Transverse colon (tissue), 4 donors: ENCODE measurements at regions not wholly inside any gene's neighbourhood (a gene's known extent, or its start where the extent isn't known, plus 50 kb on each side); places are given as distances from the start of the nearest gene placed in this dataset.
"Not testable (repeated sequence)": the region's sequence is repeated elsewhere in the genome, so short reads cannot be mapped to it uniquely, and the experiment has no call there.

Experiments
- DNase-seq: peaks from one replicate; pipeline ENCODE4 v3.0.0-alpha.2; 2019
- H3K27ac ChIP-seq, 4 donors: fragments of 200-600 bp; sonication (generic); 2 replicates each; pipeline ENCODE4 v1.5.1; 2016 to 2018; ENCODE audit warnings: inconsistent platforms in 4 of 4
- H3K27me3 ChIP-seq: fragments of 200-600 bp; sonication (generic); 2 replicates; pipeline ENCODE4 v1.5.1; 2017; ENCODE audit warnings: inconsistent platforms
- H3K36me3 ChIP-seq, 4 donors: fragments of 200-600 bp; sonication (generic); 2 replicates each; pipeline ENCODE4 v1.5.1; 2017 to 2019; ENCODE audit warnings: inconsistent platforms in 4 of 4
- H3K4me1 ChIP-seq, 4 donors: fragments of 200-600 bp; sonication (generic); 2 replicates each; pipeline ENCODE4 v1.5.1; 2017 to 2020; ENCODE audit warnings: inconsistent platforms in 4 of 4
- H3K4me3 ChIP-seq, 4 donors: fragments of 200-600 bp; sonication (generic); 1 replicate in 1 of 4; 2 replicates in 3 of 4; pipeline versions ENCODE4 v1.5.1 to v1.6.1; 2017 to 2019; ENCODE audit warnings: inconsistent platforms in 4 of 4
- H3K9me3 ChIP-seq, 2 donors: fragments of 200-600 bp; sonication (generic); 2 replicates each; pipeline ENCODE4 v1.5.1; 2017 to 2019; ENCODE audit warnings: inconsistent platforms in 2 of 2
- EP300 ChIP-seq: sonication (generic); formaldehyde crosslinking; IDR thresholded peaks from one replicate; pipeline ENCODE4 v1.6.1; 2017; ENCODE audit warnings: antibody characterized with exemption, low read depth
- POLR2A ChIP-seq: fragments of 450-650 bp; IDR thresholded peaks from one replicate; pipeline ENCODE4 v1.6.1; 2016; ENCODE audit warnings: antibody characterized with exemption, mild to moderate bottlenecking, moderate library complexity
- POLR2AphosphoS5 ChIP-seq, 3 donors: sonication (generic); formaldehyde crosslinking; IDR thresholded peaks; one replicate each; pipeline ENCODE4 v1.6.1; 2016; ENCODE audit warnings: antibody characterized with exemption in 3 of 3
- WGBS, 2 donors: methylation state at CpG; one replicate each; pipeline ENCODE4 v1.1.5; 2018; ENCODE audit warnings: low coverage in 1 of 2; 5-methylcytosine and 5-hydroxymethylcytosine counted together
- in situ Hi-C, 4 donors: fragments of 200-750 bp; cut with MboI; loops; one replicate each; pipeline versions ENCODE4 v1.15.0 to v1.15.1; 2017; ENCODE audit warnings: low sequenced_read_pairs in 3 of 4, low pct_ligation_motif_present in 1 of 4, low pct_unique_long_range_greater_than_20kb in 1 of 4
- intact Hi-C: fragments of 100-400 bp; cut with DNase I; formaldehyde crosslinking; loops from one replicate; pipeline ENCODE4 v1.15.1; 2023; ENCODE audit warnings: low total_unique reads
- TF ChIP-seq, protein P1 (sequence below), 5 experiments: fragments of 200-600 bp in 3 of 5; fragments of 450-650 bp in 2 of 5; sonication (generic) in 3 of 5; IDR thresholded peaks; 1 replicate in 2 of 5; 2 replicates in 3 of 5; pipeline ENCODE4 v1.5.1; 2016 to 2017; ENCODE audit warnings: antibody characterized with exemption in 5 of 5, inconsistent platforms in 3 of 5, mild to moderate bottlenecking in 2 of 5, moderate library complexity in 1 of 5

GRCh38 chr20:6287471-6287870 is 164.6 kb upstream of the FERMT1 start:
- Histone ChIP-seq H3K9me3 (peaks cover 4 to 5% of the 10 kb centered on the region in 2 donors), H3K4me3 (no peak overlapping the region), H3K4me1 (no peaks in the 10 kb centered on the region), H3K27me3 (no peaks in the 10 kb centered on the region), H3K36me3 (no peaks in the 10 kb centered on the region), H3K27ac (no peak overlapping the region)
- no peak for DNase-seq
- in situ Hi-C loops (no loop called here), intact Hi-C loops (no loop called here)
- no peak for TF ChIP-seq POLR2A
- no peak for TF ChIP-seq EP300
- TF ChIP-seq, protein P1, sequence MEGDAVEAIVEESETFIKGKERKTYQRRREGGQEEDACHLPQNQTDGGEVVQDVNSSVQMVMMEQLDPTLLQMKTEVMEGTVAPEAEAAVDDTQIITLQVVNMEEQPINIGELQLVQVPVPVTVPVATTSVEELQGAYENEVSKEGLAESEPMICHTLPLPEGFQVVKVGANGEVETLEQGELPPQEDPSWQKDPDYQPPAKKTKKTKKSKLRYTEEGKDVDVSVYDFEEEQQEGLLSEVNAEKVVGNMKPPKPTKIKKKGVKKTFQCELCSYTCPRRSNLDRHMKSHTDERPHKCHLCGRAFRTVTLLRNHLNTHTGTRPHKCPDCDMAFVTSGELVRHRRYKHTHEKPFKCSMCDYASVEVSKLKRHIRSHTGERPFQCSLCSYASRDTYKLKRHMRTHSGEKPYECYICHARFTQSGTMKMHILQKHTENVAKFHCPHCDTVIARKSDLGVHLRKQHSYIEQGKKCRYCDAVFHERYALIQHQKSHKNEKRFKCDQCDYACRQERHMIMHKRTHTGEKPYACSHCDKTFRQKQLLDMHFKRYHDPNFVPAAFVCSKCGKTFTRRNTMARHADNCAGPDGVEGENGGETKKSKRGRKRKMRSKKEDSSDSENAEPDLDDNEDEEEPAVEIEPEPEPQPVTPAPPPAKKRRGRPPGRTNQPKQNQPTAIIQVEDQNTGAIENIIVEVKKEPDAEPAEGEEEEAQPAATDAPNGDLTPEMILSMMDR (IDR thresholded peaks at IDR 0.05) = no peak
- TF ChIP-seq POLR2AphosphoS5 (IDR thresholded peaks at IDR 0.05) = no peak

- in situ Hi-C loops (no loop called here), intact Hi-C loops (no loop called here)
- WGBS, 2 donors = 60 to 71% methylated on average over 1 of the region's 1 CpG
These were observed 159.8 kb upstream of the FERMT1 start for GRCh38 chr20:6282642-6283041.

GRCh38 chr20:6277661-6278240 is 154.9 kb upstream of the FERMT1 start:
- Histone ChIP-seq H3K4me1 (no peaks in the 10 kb centered on the region), H3K36me3 (no peaks in the 10 kb centered on the region), H3K4me3 (no peak overlapping the region), H3K27ac (no peak overlapping the region), H3K27me3 (no peaks in the 10 kb centered on the region), H3K9me3 (peaks cover 0 to under 1% of the 10 kb centered on the region in 2 donors)
- TF ChIP-seq POLR2AphosphoS5 (IDR thresholded peaks at IDR 0.05) (no peak), POLR2A (no peak), EP300 (no peak)
- TF ChIP-seq, protein P1 (IDR thresholded peaks at IDR 0.05) = no peak
- intact Hi-C loops = no loop called here
- in situ Hi-C loops = no loop called here
- no peak for DNase-seq
- 48 to 60% methylated on average over 6 of the region's 6 CpGs for WGBS, 2 donors

More at GRCh38 chr20:6282642-6283041, 159.8 kb upstream of the FERMT1 start:
- TF ChIP-seq, protein P1 (IDR thresholded peaks at IDR 0.05) = no peak
- TF ChIP-seq POLR2AphosphoS5 (IDR thresholded peaks at IDR 0.05) (no peak), EP300 (no peak)
- Histone ChIP-seq H3K4me3 (no peak overlapping the region), H3K27ac (no peak overlapping the region), H3K36me3 (no peaks in the 10 kb centered on the region), H3K9me3 (peaks cover 0 to 5% of the 10 kb centered on the region in 2 donors), H3K4me1 (no peaks in the 10 kb centered on the region), H3K27me3 (no peaks in the 10 kb centered on the region)
- no peak for DNase-seq

DNA sequence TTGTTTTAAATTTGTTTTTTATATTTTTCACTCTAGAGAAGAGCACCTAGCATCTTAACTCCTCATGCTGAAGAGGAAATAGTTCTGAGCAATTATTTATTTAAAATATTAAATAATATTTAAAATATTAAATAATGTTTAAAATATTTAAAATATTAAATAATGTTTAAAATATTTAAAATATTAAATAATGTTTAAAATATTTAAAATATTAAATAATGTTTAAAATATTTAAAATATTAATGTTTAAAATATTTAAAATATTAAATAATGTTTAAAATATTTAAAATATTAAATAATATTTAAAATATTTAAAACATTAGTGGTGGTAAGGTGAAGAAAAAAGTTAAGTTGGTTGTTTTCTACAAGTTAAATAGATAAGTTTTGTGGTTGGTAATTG is 147.6 kb upstream of the FERMT1 start:
- H3K9me3 ChIP-seq, H3K36me3 ChIP-seq, H3K4me1 ChIP-seq, DNase-seq, H3K27ac ChIP-seq, H3K4me3 ChIP-seq, H3K27me3 ChIP-seq, in situ Hi-C loops, intact Hi-C loops: not testable (repeated sequence)

DNA sequence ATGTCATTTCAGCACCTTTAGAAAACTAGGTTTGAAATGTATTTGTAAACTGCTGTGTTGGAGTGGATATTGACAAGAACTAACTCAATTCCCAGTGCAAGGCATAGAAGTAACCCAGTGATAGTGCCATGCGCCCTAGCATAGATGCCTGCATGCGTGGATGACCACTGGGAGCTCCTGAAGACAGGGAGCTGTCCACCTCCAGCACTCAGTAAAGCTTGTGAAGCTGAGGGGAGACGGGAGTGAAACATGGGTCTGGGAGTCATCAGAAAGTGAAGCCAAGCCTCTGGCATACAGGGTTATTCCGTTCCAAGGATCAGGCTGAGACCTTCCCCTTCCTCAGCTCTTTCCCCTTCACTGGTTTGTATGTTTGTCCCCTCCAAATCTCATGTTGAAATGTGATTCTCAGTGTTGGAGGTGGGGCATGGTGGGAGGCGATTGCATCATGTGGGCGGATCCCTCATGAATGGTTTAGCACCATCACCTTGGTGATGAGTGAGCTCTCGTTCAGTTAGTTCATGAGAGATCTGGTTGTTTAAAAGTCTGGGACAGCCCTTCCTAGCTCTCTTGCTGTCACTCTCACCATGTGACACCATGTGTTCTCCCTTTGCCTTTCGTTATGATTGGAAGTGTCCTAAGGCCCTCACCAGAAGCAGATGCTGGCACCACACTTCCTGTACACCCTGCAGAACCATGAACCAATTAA is 146.5 kb upstream of the FERMT1 start:
- Histone ChIP-seq H3K27ac (no peak overlapping the region), H3K4me1 (no peaks in the 10 kb centered on the region), H3K27me3 (no peaks in the 10 kb centered on the region), H3K36me3 (no peaks in the 10 kb centered on the region), H3K9me3 (no peaks in the 10 kb centered on the region), H3K4me3 (no peak overlapping the region)
- 60 to 62% methylated on average over 5 to 8 of the region's 8 CpGs for WGBS, 2 donors
- intact Hi-C loops = no loop called here
- in situ Hi-C loops = no loop called here
- DNase-seq = no peak
- TF ChIP-seq POLR2AphosphoS5 (IDR thresholded peaks at IDR 0.05) (no peak), EP300 (no peak), POLR2A (no peak)
